HG03066 (cell line): ENCODE measurements at regions not wholly inside any gene's neighbourhood (a gene's known extent, or its start where the extent isn't known, plus 50 kb on each side); places are given as distances from the start of the nearest gene placed in this dataset.
A peak's percentile ranks its signal among the peaks of the same experiment; 100 is the strongest.
"Not testable (repeated sequence)": the region's sequence is repeated elsewhere in the genome, so short reads cannot be mapped to it uniquely, and the experiment has no call there.

Source experiments
- ATAC-seq: cut with Tn5 transposase; IDR thresholded peaks from one replicate; pipeline ENCODE4 v1.9.1; 2021; ENCODE audit warnings: low read depth; ENCODE audit not compliant: unreplicated experiment

- ATAC-seq, result peak; percentile 67
Measured at GRCh38 chr3:95311272-95311671, 1248.4 kb downstream of the NSUN3 start.

- no peak for ATAC-seq
Measured at GRCh38 chr3:95312650-95313049, 1249.8 kb downstream of the NSUN3 start.

- no peak for ATAC-seq
Measured at GRCh38 chr3:95319921-95320494, 1257.1 kb downstream of the NSUN3 start.

- no peak for ATAC-seq
Measured at GRCh38 chr3:95327478-95327877, 1264.6 kb downstream of the NSUN3 start.

GRCh38 chr3:95333826-95334225, 1271.0 kb downstream of the NSUN3 start:
- no peak for ATAC-seq

GRCh38 chr3:95334461-95334860, 1271.6 kb downstream of the NSUN3 start:
- no peak for ATAC-seq

GRCh38 chr3:95335517-95335916, 1272.7 kb downstream of the NSUN3 start:
- no peak for ATAC-seq

GRCh38 chr3:95338446-95338845, 1275.6 kb downstream of the NSUN3 start:
- ATAC-seq, result no peak

GRCh38 chr3:95341314-95341713, 1278.5 kb downstream of the NSUN3 start:
- no peak for ATAC-seq

- ATAC-seq, result no peak
Measured at GRCh38 chr3:95343228-95343627, 1280.4 kb downstream of the NSUN3 start.

GRCh38 chr3:95343767-95344166, 1280.9 kb downstream of the NSUN3 start:
- ATAC-seq, result no peak

- not testable (repeated sequence) for ATAC-seq
Measured at GRCh38 chr3:95347936-95348335, 1285.1 kb downstream of the NSUN3 start.

- no peak for ATAC-seq
Measured at GRCh38 chr3:95348879-95349278, 1286.0 kb downstream of the NSUN3 start.

GRCh38 chr3:95350049-95350448, 1287.2 kb downstream of the NSUN3 start:
- ATAC-seq, result no peak

GRCh38 chr3:95351158-95351557, 1288.3 kb downstream of the NSUN3 start:
- ATAC-seq, result no peak

- no peak for ATAC-seq
Measured at GRCh38 chr3:95352471-95352870, 1289.6 kb downstream of the NSUN3 start.

GRCh38 chr3:95354489-95354888, 1291.6 kb downstream of the NSUN3 start:
- ATAC-seq, result no peak

GRCh38 chr3:95356764-95357501, 1294.1 kb downstream of the NSUN3 start:
- ATAC-seq, result peak; percentile 61

- peak; percentile 68 for ATAC-seq
Measured at GRCh38 chr3:95387242-95388021, 1324.6 kb downstream of the NSUN3 start.

GRCh38 chr3:95389725-95390313, 1327.0 kb downstream of the NSUN3 start:
- ATAC-seq, result no peak

GRCh38 chr3:95394286-95394685, 1331.4 kb downstream of the NSUN3 start:
- no peak for ATAC-seq
